ENCODE measurements at regions not wholly inside any gene's neighbourhood (a gene's known extent, or its start where the extent isn't known, plus 50 kb on each side); places are given as distances from the start of the nearest gene placed in this dataset.
"Not testable (repeated sequence)": the region's sequence is repeated elsewhere in the genome, so short reads cannot be mapped to it uniquely, and the experiment has no call there.

- Histone ChIP-seq H3K79me2 (ENCODE audit: insufficient read depth, low read length) (no peaks in the 10 kb centered on the region), H4K20me1 (ENCODE audit: insufficient read depth, low read length) (no peaks in the 10 kb centered on the region), H3K4me2 (ENCODE audit: insufficient read depth, low read length) (peak overlapping the region; percentile 63), H2AFZ (ENCODE audit: low read length) (peak overlapping the region; percentile 39), H3K27me3 (ENCODE audit: insufficient read depth, low read length) (no peaks in the 10 kb centered on the region), H3K27ac (ENCODE audit: low read depth, low read length) (peak overlapping the region; percentile 63), H3K36me3 (ENCODE audit: insufficient read depth, low read length) (no peaks in the 10 kb centered on the region), H3K4me1 (ENCODE audit: insufficient read depth, low read length) (peaks cover 14% of the 10 kb centered on the region), H3K4me3 (ENCODE audit: insufficient read depth, low read length) (no peak overlapping the region), H3K9me3 (ENCODE audit: low read depth, low read length) (no peaks in the 10 kb centered on the region)
- DNase-seq (ENCODE audit: insufficient read length, low spot score, missing footprints) = peak; percentile 70
- TF ChIP-seq CTCF (IDR thresholded peaks at IDR 0.05; ENCODE audit: extremely low read depth, low read depth, low read length) = no peak
Measured at GRCh38 chr18:2240311-2240705, 331.0 kb downstream of the METTL4 start.

DNA sequence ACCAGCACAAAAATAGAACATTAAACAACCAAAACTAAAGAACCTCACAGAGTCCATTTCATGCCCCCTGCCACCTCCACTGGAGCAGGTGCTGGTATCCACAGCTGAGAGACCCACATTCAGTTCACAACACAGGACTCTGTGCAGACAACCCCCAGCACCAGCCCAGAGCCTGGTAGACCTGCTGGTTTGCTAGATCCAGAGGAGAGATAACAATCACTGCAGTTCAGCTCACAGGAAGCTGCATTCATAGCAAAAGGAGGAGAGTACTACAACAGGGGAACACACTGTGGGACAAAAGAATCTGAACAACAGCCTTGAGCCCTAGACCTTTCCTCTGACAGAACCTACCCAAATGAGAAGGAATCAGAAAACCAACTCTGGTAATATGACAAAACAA, 326.7 kb downstream of the METTL4 start:
- DNase-seq (ENCODE audit: insufficient read length, low spot score, missing footprints) = no peak
- no peaks in the 10 kb centered on the region for H3K36me3 ChIP-seq (ENCODE audit: insufficient read depth, low read length)
- H3K9me3 ChIP-seq (ENCODE audit: low read depth, low read length) = no peaks in the 10 kb centered on the region
- H3K79me2 ChIP-seq (ENCODE audit: insufficient read depth, low read length) = no peaks in the 10 kb centered on the region
- no peak overlapping the region for H3K4me2 ChIP-seq (ENCODE audit: insufficient read depth, low read length)
- H4K20me1 ChIP-seq (ENCODE audit: insufficient read depth, low read length) = no peaks in the 10 kb centered on the region
- H2AFZ ChIP-seq (ENCODE audit: low read length) = no peak overlapping the region
- no peaks in the 10 kb centered on the region for H3K27me3 ChIP-seq (ENCODE audit: insufficient read depth, low read length)
- no peak for TF ChIP-seq CTCF (IDR thresholded peaks at IDR 0.05; ENCODE audit: extremely low read depth, low read depth, low read length)
- H3K4me3 ChIP-seq (ENCODE audit: insufficient read depth, low read length) = no peak overlapping the region
- H3K27ac ChIP-seq (ENCODE audit: low read depth, low read length) = no peak overlapping the region
- H3K4me1 ChIP-seq (ENCODE audit: insufficient read depth, low read length) = peaks cover 9% of the 10 kb centered on the region

- H2AFZ ChIP-seq (ENCODE audit: low read length); H3K4me2 ChIP-seq (ENCODE audit: insufficient read depth, low read length); H4K20me1 ChIP-seq (ENCODE audit: insufficient read depth, low read length); H3K4me1 ChIP-seq (ENCODE audit: insufficient read depth, low read length); H3K36me3 ChIP-seq (ENCODE audit: insufficient read depth, low read length); H3K9me3 ChIP-seq (ENCODE audit: low read depth, low read length); H3K79me2 ChIP-seq (ENCODE audit: insufficient read depth, low read length); H3K27me3 ChIP-seq (ENCODE audit: insufficient read depth, low read length); H3K4me3 ChIP-seq (ENCODE audit: insufficient read depth, low read length); DNase-seq (ENCODE audit: insufficient read length, low spot score, missing footprints); H3K27ac ChIP-seq (ENCODE audit: low read depth, low read length): not testable (repeated sequence)
Measured at GRCh38 chr18:2247101-2247500, 324.2 kb downstream of the METTL4 start.

DNA sequence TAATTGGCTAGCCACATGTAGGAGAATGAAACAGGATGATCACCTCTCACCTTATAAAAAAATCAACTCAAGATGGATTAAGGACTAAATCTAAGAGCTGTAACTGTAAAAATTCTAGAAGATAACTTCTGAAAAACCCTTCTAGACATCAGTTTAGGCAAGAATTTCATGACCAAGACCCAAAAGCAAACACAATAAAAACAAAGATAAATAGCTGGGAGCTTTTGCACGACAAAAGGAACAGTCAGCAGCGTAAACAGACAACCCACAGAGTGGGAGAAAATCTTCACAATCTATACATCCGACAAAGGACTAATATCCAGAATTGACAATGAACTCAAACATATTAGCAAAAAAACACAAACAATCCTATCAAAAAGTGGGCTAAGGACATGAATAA, 316.3 kb downstream of the METTL4 start:
- no peak overlapping the region for H2AFZ ChIP-seq (ENCODE audit: low read length)
- H3K4me1 ChIP-seq (ENCODE audit: insufficient read depth, low read length) = no peaks in the 10 kb centered on the region
- H3K9me3 ChIP-seq (ENCODE audit: low read depth, low read length) = no peaks in the 10 kb centered on the region
- TF ChIP-seq CTCF (IDR thresholded peaks at IDR 0.05; ENCODE audit: extremely low read depth, low read depth, low read length) = no peak
- H3K4me3 ChIP-seq (ENCODE audit: insufficient read depth, low read length) = no peak overlapping the region
- no peaks in the 10 kb centered on the region for H3K79me2 ChIP-seq (ENCODE audit: insufficient read depth, low read length)
- no peak for DNase-seq (ENCODE audit: insufficient read length, low spot score, missing footprints)
- H4K20me1 ChIP-seq (ENCODE audit: insufficient read depth, low read length) = no peaks in the 10 kb centered on the region
- no peaks in the 10 kb centered on the region for H3K27me3 ChIP-seq (ENCODE audit: insufficient read depth, low read length)
- no peak overlapping the region for H3K27ac ChIP-seq (ENCODE audit: low read depth, low read length)
- no peaks in the 10 kb centered on the region for H3K36me3 ChIP-seq (ENCODE audit: insufficient read depth, low read length)
- H3K4me2 ChIP-seq (ENCODE audit: insufficient read depth, low read length) = no peak overlapping the region

DNA sequence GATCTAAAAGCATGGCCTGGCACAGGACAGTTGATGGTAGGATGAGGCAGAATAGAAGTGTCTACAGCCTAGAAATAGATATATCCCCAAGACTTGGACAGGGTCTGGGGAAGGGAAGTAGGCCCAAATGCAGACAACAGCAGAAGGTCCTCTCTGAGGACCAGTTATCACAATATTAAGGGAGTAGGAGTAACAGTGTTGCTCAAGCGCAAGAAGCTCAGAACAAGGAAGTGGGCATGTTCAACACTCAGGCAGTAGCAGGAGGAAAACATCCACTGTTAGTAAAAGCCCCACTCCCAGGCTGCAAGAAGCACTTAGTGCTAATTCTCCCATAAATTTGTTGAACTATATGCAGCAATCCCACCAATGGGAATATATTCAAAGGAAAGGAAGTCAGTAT, 314.7 kb downstream of the METTL4 start:
- Histone ChIP-seq H3K36me3 (ENCODE audit: insufficient read depth, low read length) (no peaks in the 10 kb centered on the region), H3K27me3 (ENCODE audit: insufficient read depth, low read length) (no peaks in the 10 kb centered on the region), H3K4me1 (ENCODE audit: insufficient read depth, low read length) (no peaks in the 10 kb centered on the region), H4K20me1 (ENCODE audit: insufficient read depth, low read length) (no peaks in the 10 kb centered on the region), H3K27ac (ENCODE audit: low read depth, low read length) (no peak overlapping the region), H2AFZ (ENCODE audit: low read length) (no peak overlapping the region), H3K9me3 (ENCODE audit: low read depth, low read length) (no peaks in the 10 kb centered on the region), H3K4me2 (ENCODE audit: insufficient read depth, low read length) (no peak overlapping the region), H3K79me2 (ENCODE audit: insufficient read depth, low read length) (no peaks in the 10 kb centered on the region), H3K4me3 (ENCODE audit: insufficient read depth, low read length) (no peak overlapping the region)
- TF ChIP-seq CTCF (IDR thresholded peaks at IDR 0.05; ENCODE audit: extremely low read depth, low read depth, low read length) = no peak
- DNase-seq (ENCODE audit: insufficient read length, low spot score, missing footprints) = no peak

Data from osteoblast (primary cell).